A549 (cell line): ENCODE measurements at regions not wholly inside any gene's neighbourhood (a gene's known extent, or its start where the extent isn't known, plus 50 kb on each side); places are given as distances from the start of the nearest gene placed in this dataset.

ENCODE experiments used
- CTCF ChIP-seq: fragments of >200 bp; sonication (Bioruptor Twin); formaldehyde crosslinking; IDR thresholded peaks from 3 replicates; pipeline ENCODE4 v1.5.1; 2016
- EP300 ChIP-seq, 2 experiments: fragments of >200 bp; sonication (Bioruptor Twin); formaldehyde crosslinking; IDR thresholded peaks; 2 replicates in 1 of 2; 3 replicates in 1 of 2; pipeline ENCODE4 v1.6.1; 2016 to 2017
- KDM1A ChIP-seq: fragments of 200-600 bp; sonication (generic); IDR thresholded peaks from 2 replicates; pipeline ENCODE4 v1.6.1; 2016; ENCODE audit warnings: low read depth, mild to moderate bottlenecking
- MAFK ChIP-seq: fragments of 450-650 bp; IDR thresholded peaks from 2 replicates; pipeline ENCODE4 v1.6.1; 2014; ENCODE audit not compliant: partially characterized antibody
- POLR2A ChIP-seq: IDR thresholded peaks from 2 replicates; pipeline ENCODE4 v1.6.1; 2012; ENCODE audit warnings: mild to moderate bottlenecking, low read length

GRCh38 chr7:46714904-46715303 lies 793.8 kb upstream of the IGFBP3 start:
- TF ChIP-seq CTCF (no peak), EP300 (IDR thresholded peaks at IDR 0.05) (no peak), MAFK (no peak), POLR2A (no peak), KDM1A (no peak)
